Stimulated activated CD4-positive, alpha-beta T cell treated with anti-CD3 and anti-CD28 coated beads, Interleukin-4, amount 100 ng/mL, for 4 hours (primary cell): ENCODE measurements at regions not wholly inside any gene's neighbourhood (a gene's known extent, or its start where the extent isn't known, plus 50 kb on each side); places are given as distances from the start of the nearest gene placed in this dataset.
"Not testable (repeated sequence)": the region's sequence is repeated elsewhere in the genome, so short reads cannot be mapped to it uniquely, and the experiment has no call there.

ENCODE experiments used
- DNase-seq, 2 experiments: peaks; one replicate each; pipeline ENCODE4 v3.0.0-alpha.2; 2020

GRCh38 chr16:86077243-86077940 lies 178.4 kb downstream of the IRF8 start:
- DNase-seq = no peak

DNA sequence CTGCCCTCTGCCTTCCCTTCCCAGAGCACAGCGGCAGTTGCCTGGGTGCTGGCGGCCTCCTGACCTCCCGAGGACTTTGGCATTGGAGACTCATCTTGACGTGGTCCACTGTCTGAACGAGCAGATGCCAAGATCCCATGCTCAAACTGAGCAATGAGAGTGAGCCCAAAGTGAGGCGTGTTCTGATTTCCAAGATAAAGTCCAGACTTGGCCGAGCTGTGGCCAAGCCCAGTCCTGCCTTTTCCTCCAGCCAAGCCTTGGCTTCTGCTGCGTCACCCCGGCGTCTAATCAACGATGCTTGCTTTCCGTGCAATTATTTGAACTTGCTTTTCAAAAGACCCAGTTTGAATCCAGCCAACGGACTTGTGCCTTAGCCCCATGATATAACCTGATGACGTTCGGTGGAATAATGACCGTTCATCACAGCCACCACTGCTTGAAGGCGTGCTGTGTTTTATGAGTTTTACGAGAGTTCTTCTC lies 179.2 kb downstream of the IRF8 start:
- DNase-seq = no peak

- DNase-seq = not testable (repeated sequence)
Observed at GRCh38 chr16:86078711-86079110, 179.7 kb downstream of the IRF8 start.

DNA sequence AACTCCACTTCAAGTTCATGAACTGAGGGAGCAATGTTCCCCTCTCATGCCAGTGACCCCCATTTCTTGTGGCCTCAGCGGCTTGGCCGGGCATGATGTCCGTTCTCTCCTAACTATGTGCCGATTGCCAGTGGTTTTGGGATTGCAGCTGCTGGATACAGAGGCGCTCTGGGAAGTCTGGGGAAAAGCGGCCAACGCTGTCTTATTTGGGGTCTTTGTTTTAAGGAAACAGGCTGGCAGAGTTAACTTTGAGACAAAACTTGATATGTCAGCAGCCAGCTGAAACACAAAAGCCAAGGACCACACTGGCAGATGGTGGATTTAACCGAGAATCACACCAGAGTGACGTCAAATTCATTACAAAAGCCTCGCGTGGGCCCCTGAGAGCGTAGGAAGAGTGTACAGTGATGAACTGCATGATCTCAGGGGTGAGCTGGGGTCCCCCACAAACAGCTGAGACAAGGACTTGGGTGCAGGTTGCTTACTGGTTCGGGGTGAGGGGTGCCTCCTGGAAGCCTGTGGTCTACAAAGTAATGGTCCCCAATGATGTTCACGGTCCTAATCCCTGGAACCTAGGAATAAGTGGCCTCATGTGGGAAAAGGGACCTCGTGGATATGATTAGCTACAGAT lies 180.4 kb downstream of the IRF8 start:
- no peak for DNase-seq

DNA sequence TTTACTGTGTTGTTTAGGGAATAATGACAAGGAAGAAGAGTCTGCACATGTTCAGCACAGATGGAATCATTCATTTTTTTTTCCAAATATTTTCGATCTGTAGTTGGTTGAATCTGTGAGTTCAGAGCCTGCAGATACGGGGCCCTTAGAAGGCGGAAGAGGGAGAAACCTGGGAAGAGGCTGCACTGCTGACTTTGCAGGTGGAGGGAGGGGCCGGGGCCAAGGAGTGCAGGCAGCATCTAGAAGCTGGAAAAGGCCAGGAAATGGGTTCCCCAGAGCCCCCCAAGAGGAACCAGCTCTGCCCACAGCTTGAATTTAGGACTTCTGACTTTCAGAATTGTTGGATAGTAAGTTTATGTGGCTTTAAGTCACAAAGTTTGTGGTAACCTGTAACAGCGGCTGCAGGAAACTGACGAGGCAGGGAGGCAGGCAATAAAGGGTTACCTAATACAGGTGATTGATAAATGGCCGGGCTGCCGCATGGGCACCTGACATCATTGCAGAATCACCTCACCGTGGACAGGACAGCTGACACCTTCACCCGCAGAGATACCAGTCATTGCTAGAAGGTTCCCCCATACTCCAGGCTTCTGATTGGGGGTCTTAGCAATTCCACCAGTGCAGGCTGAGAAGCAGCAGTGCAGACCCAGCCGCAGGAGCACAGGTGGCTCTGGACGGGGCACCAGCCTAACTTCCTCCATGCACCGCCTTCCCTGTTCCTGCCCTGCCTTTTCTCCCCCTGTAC lies 181.3 kb downstream of the IRF8 start:
- DNase-seq = no peak

GRCh38 chr16:86080982-86081381 lies 182.0 kb downstream of the IRF8 start:
- no peak for DNase-seq

DNA sequence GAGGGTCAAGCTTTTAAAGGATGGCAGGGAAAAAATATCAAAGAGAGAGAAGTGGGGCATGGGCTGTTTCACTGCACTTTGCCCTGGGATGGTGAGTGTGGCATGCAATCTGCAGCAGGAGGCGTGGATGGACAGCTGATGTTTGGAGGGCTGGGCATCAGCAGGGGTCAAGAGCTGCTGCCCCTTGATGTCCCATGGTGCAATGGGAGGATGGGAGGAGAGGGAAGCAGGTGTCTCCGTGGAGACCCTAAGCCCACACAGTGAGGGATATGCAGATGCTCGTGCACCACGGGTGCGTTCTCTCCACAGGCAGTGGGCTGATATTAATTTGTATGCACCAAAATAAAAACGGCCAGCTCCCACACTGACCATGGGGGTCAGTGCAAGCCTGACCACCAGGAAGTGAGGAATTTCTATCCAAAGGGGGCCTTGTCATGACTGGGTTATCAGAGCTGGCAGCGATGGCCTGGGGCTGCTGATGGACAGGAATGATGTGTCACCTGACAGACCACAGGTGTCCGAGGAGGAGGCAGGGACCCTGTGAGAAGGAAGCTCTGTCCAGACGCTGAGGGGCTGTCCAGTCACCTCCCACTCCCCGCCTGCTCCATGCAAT lies 183.6 kb downstream of the IRF8 start:
- no peak for DNase-seq

DNA sequence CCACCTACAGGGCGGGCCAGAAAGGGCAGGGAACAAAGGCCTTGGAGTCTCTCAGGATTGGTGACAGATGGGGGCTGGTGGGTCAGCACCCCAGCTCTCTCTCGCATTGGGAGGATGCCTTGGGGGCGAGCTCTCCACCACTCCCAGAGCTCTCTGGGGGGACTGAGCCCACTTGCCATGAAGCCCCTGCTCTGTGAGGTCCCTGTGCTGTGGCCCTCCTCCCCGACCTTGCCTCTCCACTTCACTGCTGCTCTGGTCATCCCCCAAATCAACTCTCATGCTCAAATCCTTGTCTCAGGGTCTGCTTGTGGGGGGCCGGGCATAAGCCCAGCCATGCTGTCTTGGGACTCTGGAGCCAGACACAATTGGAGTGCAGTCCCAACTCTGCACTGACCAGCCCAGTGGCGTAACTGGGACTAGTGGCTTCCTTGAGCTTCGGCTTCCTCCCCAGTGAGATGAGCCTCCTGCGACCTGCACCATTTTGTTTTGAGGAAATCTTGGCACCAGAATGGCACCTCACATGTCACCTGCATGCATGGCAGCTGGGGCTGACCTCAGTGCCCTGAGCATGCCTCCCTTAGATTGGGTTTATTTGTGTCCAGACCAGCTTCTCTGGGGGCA lies 184.5 kb downstream of the IRF8 start:
- no peak for DNase-seq

DNA sequence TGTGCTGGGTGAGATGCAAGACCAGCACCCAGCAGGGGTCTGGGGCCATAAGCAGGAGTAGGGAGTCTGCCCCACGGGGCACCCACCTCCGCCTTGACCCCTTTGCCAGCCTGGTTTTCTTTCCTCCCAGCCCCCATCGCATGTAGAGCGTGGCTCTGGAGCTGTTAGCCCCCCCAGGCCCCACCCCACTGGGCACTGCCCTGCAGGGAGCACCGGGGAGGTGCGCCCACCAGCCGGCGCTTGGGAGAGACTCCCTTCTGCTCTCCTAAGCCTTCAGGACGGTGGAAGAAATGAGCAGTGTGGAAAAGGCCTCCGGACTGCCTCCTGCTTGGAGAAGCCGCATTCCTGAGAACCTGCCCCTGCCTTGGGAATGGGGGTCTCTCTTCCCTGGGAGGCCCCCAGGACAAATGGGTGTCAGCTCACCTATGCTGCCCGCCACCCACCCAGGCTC lies 186.2 kb downstream of the IRF8 start:
- DNase-seq = no peak

GRCh38 chr16:86085795-86086194 lies 186.8 kb downstream of the IRF8 start:
- no peak for DNase-seq

DNA sequence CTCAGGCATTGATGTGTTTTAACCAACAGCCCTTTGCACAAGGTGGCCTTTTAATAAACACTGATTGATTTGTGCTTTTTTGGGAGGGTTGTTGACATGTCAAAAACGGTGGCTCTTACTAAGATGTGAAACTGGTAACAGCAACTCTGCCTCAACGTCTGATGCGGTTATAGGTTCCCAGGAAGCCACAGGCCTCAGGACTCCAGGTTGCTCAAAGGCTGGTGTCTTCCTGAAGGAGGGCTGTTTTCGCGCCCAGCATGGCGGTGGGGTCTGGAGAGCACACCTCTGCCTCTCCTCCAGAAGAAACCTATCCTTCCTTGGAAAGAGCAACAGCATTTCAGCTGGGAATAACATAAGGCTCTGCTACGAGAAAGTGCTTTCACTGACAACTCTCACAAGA lies 187.5 kb downstream of the IRF8 start:
- DNase-seq = no peak

- no peak for DNase-seq
Observed at GRCh38 chr16:86087011-86087895, 188.3 kb downstream of the IRF8 start.

DNA sequence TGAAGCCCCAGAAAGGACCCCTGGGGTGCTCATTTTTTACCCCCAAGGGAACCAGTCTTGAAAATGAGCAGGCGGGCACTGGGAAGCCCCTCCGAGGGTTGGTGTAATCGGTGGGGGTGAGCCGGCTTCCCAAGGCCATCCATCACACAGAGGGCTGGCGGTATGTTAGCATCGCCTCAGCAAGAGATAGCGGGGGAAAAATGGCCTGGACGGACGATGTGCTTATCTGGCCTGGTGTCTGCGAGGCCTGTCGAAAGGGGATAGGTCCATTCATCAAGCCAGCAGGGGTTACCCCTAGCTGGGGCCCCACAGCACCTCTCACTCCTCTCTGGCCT lies 188.9 kb downstream of the IRF8 start:
- no peak for DNase-seq

GRCh38 chr16:86088287-86088686 lies 189.3 kb downstream of the IRF8 start:
- no peak for DNase-seq

DNA sequence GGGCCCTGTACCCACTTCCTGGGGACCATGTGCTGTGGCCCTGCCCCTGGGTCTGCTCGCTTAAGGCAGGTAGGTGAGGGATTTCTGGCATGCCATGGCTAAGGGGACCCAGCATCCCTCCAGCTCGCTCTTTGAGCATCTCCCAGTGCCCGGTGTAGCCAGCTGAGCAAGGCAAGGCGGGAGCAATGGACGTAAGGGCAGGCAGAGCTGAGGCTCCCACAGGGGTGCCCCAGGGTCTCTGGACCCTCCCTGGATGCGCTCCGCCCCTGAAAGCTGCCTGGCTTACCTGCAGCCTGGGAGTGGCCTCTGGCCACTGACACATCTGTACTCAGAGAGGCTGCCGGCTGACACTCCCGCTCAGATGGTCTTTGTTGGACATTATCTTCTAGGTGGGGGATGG lies 189.9 kb downstream of the IRF8 start:
- DNase-seq = no peak

GRCh38 chr16:86089334-86089900 lies 190.5 kb downstream of the IRF8 start:
- no peak for DNase-seq

DNA sequence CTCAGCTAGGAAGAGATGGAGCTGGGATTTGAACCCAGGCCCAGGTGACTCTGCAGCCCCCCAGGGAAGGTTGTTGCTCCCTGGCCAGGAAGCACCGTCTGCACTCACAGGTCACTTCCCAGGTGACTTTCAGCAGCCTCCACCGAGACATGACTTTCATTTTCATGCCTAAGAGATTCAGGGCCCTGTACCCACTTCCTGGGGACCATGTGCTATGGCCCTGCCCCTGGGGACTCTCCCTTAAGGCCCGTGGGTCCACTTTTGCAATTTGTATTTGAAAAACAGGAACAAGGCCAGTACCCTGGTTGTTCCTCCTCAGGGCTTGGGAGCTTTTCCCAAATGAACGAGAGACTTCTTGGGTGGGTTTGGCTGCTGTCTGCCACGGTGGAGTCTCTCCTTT lies 191.0 kb downstream of the IRF8 start:
- DNase-seq = no peak

DNA sequence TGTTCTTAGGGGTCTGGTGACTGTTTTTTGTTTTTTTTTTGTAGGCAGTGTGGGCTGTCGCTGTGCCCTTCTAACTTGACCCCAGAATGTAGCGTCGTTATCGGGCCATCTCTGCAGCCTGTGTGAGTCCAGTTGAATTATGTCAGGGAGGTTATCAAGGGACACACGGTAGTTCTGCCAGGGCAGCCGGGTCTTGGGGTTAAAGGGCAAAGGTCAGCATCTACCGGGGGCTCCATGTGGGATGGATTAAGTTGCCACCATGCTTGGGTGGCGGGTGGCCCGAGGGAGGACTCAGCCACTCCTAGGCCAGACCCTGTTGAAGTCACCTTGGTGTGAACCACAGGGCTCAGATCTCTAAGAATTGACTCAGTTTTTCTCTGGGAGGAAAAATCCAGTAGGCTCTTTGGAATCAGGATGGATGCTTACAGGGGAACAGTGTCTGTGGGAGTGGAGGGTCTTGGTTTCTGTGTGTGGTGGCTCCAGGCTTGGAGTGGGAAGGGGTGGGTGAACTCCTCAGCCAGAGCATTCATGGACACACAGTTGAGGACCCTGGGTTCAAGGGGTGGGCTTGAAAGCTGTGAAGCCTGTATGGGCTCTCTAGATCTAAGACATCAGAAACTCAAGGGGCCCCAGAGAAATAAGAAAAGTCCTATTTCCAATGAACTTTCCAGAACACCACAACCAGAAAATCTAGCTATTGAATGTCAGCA lies 191.7 kb downstream of the IRF8 start:
- DNase-seq = no peak

DNA sequence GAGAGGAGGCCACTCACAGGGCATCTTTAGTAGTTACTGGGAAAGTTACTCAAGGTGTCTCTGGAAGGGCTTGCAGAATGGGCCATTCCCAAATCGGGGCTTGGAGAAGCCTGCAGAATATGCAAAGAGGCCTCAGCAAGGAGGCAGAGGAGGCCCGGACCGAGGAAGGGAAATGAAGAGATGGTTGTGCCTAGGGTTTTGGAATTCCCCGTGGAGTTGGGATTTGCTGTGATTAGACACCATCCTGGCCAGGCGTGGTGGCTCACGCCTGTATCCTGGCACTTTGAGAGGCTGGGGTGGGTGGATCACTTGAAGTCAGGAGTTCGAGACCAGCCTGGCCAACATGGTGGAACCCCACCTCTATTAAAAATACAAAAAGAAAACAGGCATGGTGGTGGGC lies 193.0 kb downstream of the IRF8 start:
- DNase-seq = no peak

- DNase-seq = no peak
Observed at GRCh38 chr16:86092586-86093480, 193.9 kb downstream of the IRF8 start.
